ENCODE measurements at regions not wholly inside any gene's neighbourhood (a gene's known extent, or its start where the extent isn't known, plus 50 kb on each side); places are given as distances from the start of the nearest gene placed in this dataset.

GRCh38 chr5:138625134-138625533, 49.9 kb upstream of the HSPA9 start:
- DNase-seq (ENCODE audit: low read depth in 2 of 2) = no peak

Measured in lung microvascular endothelial cell (primary cell).